Activated CD8-positive, alpha-beta memory T cell treated with anti-CD3 and anti-CD28 coated beads, Interleukin-2, amount 50 U/mL, for 4 hours (primary cell): ENCODE measurements at regions not wholly inside any gene's neighbourhood (a gene's known extent, or its start where the extent isn't known, plus 50 kb on each side); places are given as distances from the start of the nearest gene placed in this dataset.
A peak's percentile ranks its signal among the peaks of the same experiment; 100 is the strongest.
"Not testable (repeated sequence)": the region's sequence is repeated elsewhere in the genome, so short reads cannot be mapped to it uniquely, and the experiment has no call there.

ENCODE experiments used
- DNase-seq: peaks from one replicate; pipeline ENCODE4 v3.0.0-alpha.2; 2020

GRCh38 chr9:15372455-15372854, 50.2 kb upstream of the SNAPC3 start:
- no peak for DNase-seq

GRCh38 chr9:15371448-15371845, 51.2 kb upstream of the SNAPC3 start:
- DNase-seq, result no peak

DNA sequence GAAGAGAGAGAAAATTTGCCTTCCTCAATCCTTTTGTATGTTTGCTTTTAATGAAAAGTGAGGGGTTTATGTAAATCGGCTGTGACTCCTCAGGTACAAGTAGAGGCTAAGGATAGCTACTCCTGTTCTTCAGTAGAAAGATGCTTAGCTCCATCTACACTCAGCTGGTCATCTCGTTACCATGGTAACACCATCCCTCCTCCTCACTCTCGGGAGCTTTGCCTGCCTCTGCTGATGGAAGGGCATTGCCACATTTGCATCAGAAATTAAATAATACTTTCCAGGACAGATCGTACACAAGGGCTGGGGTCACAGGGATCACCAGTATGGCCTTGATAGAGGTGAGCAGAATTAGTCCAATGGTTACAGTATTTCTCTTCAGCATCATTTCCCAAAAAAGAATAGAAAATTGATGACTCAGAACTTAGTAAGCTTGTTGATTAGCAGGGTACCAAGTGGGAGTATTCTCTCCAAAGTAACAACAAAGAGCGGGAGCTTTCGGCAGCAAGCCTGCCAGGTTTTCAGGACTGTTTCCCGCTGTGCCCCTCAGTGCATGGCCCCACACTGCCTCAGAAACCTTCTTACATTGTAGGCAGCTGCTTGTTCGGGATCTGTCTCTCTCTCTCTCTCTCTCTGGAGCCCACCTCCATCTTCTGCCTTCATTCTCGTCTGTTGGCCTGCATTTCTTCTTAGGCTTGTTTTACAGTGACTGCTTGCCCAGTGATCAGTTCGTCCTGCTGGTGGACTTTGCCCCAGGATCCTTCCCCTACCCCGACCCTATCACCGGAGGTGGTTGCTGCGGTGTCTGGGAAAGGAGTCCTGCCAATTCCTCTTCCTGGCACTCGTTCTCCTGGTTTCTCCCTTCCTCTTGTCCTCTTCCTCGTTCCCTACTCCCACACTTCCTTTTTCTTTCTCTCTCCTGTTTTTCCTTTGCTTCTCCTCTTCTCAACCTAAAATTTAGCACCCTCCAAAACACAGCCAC, 51.9 kb upstream of the SNAPC3 start:
- no peak for DNase-seq

DNA sequence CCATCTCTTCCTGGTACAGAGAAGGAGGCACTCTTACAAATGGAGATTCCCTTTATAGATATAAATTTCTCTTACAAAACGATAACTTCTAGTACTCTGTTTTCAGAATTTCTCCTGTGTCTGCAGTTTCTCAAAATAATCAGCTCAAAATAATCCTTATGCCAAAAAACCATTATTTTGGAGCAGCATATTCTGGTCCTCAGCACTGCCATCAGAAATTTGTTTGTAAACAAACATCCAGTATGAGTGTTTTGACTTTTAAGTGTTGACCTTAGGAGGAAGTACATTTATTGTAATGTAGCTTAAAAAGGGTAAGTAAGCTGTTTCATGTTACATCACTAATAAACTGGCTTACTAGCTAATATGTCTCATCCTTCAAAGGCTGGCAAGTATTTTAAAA, 52.8 kb upstream of the SNAPC3 start:
- DNase-seq, result no peak

- no peak for DNase-seq
These were observed 53.4 kb upstream of the SNAPC3 start for GRCh38 chr9:15369238-15369637.

- DNase-seq, result not testable (repeated sequence)
These were observed 57.6 kb upstream of the SNAPC3 start for GRCh38 chr9:15364975-15365553.

- DNase-seq, result no peak
These were observed 54.7 kb upstream of the TTC39B start for GRCh38 chr9:15361737-15362136.

- DNase-seq, result peak; percentile 23
These were observed 50.1 kb upstream of the TTC39B start for GRCh38 chr9:15357050-15357653.
